Caco-2 (cell line): ENCODE measurements at regions not wholly inside any gene's neighbourhood (a gene's known extent, or its start where the extent isn't known, plus 50 kb on each side); places are given as distances from the start of the nearest gene placed in this dataset.

Source experiments
- BruUV-seq: library from RNA; stranded (reverse); fragments of 400-500 nt; replicated peaks from 2 replicates; lab custom pipeline; 2021; lab: Mats Ljungman, UMichigan
- CTCF ChIA-PET: fragments of 300-600 bp; sonication (Branson Sonifier 250); formaldehyde crosslinking; loops from one replicate; lab custom pipeline; 2022; ENCODE audit warnings: antibody characterized with exemption; lab: Charles Lee
- POLR2A ChIA-PET: fragments of 300-600 bp; sonication (Branson Sonifier 250); formaldehyde crosslinking; loops from one replicate; lab custom pipeline; 2022; ENCODE audit warnings: antibody characterized with exemption; lab: Charles Lee
- DNase-seq, 2 experiments: peaks; one replicate each; pipeline versions ENCODE4 v3.0.0 to v3.0.0-alpha.2; 2020 to 2022
- H3K27me3 ChIP-seq: replicated peaks from 2 replicates; pipeline ENCODE4 v1.6.0; 2011; ENCODE audit warnings: low read length; ENCODE audit not compliant: control insufficient read depth, insufficient read depth
- H3K36me3 ChIP-seq: 2 replicates; pipeline ENCODE4 v1.5.1; 2011; ENCODE audit warnings: low read length; ENCODE audit not compliant: control insufficient read depth, insufficient read depth
- H3K4me1 ChIP-seq: fragments of 250-450 bp; sonication (Bioruptor Pico); 2 replicates; pipeline ENCODE4 v1.5.1; 2020; ENCODE audit warnings: mild to moderate bottlenecking
- H3K4me3 ChIP-seq: 2 replicates; pipeline ENCODE4 v1.5.1; 2011; ENCODE audit warnings: low read depth, mild to moderate bottlenecking, control low read depth, low read length
- H3K9me3 ChIP-seq: fragments of 250-450 bp; sonication (Bioruptor Pico); 2 replicates; pipeline ENCODE4 v1.5.1; 2020; ENCODE audit warnings: mild to moderate bottlenecking, moderate library complexity
- H3K27ac Mint-ChIP-seq: one replicate; pipeline ENCODE4 v1.8.0; 2022; ENCODE audit warnings: mixed read lengths; ENCODE audit not compliant: unreplicated experiment
- H3K27me3 Mint-ChIP-seq: one replicate; pipeline ENCODE4 v1.8.0; 2022; ENCODE audit warnings: mixed read lengths; ENCODE audit not compliant: insufficient read depth, unreplicated experiment
- H3K36me3 Mint-ChIP-seq: one replicate; pipeline ENCODE4 v1.8.0; 2022; ENCODE audit warnings: mild to moderate bottlenecking, mixed read lengths; ENCODE audit not compliant: insufficient read depth, unreplicated experiment
- H3K4me1 Mint-ChIP-seq: one replicate; pipeline ENCODE4 v1.8.0; 2022; ENCODE audit warnings: low read depth, mixed read lengths; ENCODE audit not compliant: unreplicated experiment
- H3K4me3 Mint-ChIP-seq: one replicate; pipeline ENCODE4 v1.8.0; 2022; ENCODE audit warnings: mild to moderate bottlenecking, moderate library complexity, mixed read lengths; ENCODE audit not compliant: unreplicated experiment
- H3K9me3 Mint-ChIP-seq: one replicate; pipeline ENCODE4 v1.8.0; 2022; ENCODE audit warnings: mixed read lengths; ENCODE audit not compliant: unreplicated experiment
- CTCF ChIP-seq, 2 experiments: fragments of 200-600 bp in 1 of 2; IDR thresholded peaks; 1 replicate in 1 of 2; 2 replicates in 1 of 2; pipeline versions ENCODE4 v1.5.1 to v1.8.0; 2011 to 2022; ENCODE audit warnings: antibody characterized with exemption in 1 of 2, control low read depth in 1 of 2, inconsistent platforms in 1 of 2, low read depth in 1 of 2, low read length in 1 of 2, mild to moderate bottlenecking in 1 of 2, moderate library complexity in 1 of 2; ENCODE audit not compliant: insufficient read depth in 1 of 2, severe bottlenecking in 1 of 2, unreplicated experiment in 1 of 2
- intact Hi-C: fragments of 100-400 bp; cut with micrococcal nuclease; formaldehyde crosslinking; loops from one replicate; pipeline ENCODE4 v1.10.0; 2022; ENCODE audit not compliant: unreplicated experiment

DNA sequence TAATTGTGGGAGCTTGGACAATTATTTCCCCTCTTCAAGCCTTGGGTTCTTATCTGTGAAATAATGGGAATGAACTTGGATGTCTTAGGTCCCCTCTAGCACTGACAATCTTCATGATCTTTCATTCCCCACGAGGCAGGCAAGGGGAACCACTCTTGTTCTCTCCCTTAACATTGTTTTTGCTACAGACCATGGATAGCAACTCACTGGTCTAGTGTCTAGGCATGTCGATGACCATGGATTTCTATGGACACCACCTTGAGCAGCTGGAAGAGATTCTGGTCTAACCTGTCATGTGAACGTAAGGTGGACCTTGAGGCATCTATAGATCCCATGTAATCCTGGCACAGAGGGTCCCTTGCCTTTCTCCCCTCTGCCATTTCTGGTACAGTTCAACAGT is 104.1 kb upstream of the DHX15 start:
- BruUV-seq, result no TSS peak
- DNase-seq, result no peak
- no peaks in the 10 kb centered on the region for H3K27me3 Mint-ChIP-seq
- peaks cover 27% of the 10 kb centered on the region for H3K4me1 Mint-ChIP-seq
- no peaks in the 10 kb centered on the region for H3K9me3 Mint-ChIP-seq
- intact Hi-C loops, result loop anchor here (5.0 kb wide), 1 partner anchor 106 kb away; the partner anchor contains the start of gene DHX15
- H3K4me1 ChIP-seq, result peaks cover 6% of the 10 kb centered on the region
- peaks cover 6% of the 10 kb centered on the region for H3K36me3 Mint-ChIP-seq
- no peaks in the 10 kb centered on the region for H3K27me3 ChIP-seq
- H3K9me3 ChIP-seq, result no peaks in the 10 kb centered on the region
- no peak overlapping the region for H3K27ac Mint-ChIP-seq
- H3K4me3 Mint-ChIP-seq, result no peak overlapping the region
- ChIA-PET CTCF (interaction anchor here (1.1 kb wide), 1 partner anchor 91 kb away, joined by 4 read pairs; no protein-coding TSS in a partner anchor), POLR2A (no interaction called here)
- H3K36me3 ChIP-seq, result no peaks in the 10 kb centered on the region
- H3K4me3 ChIP-seq, result no peak overlapping the region
- TF ChIP-seq CTCF (IDR thresholded peaks at IDR 0.05; ENCODE audit: insufficient read depth in 1 of 2, low read depth in 1 of 2, low read length in 1 of 2, severe bottlenecking in 1 of 2, unreplicated experiment in 1 of 2), result no peak

GRCh38 chr4:24689212-24689611 is 104.9 kb upstream of the DHX15 start:
- Mint-ChIP-seq H3K4me3 (no peak overlapping the region), H3K27me3 (no peaks in the 10 kb centered on the region), H3K9me3 (no peaks in the 10 kb centered on the region), H3K27ac (no peak overlapping the region), H3K36me3 (peaks cover 6% of the 10 kb centered on the region), H3K4me1 (peaks cover 27% of the 10 kb centered on the region)
- intact Hi-C loops, result loop anchor here (5.0 kb wide), 1 partner anchor 107 kb away; the partner anchor contains the start of gene DHX15
- peaks cover 6% of the 10 kb centered on the region for H3K4me1 ChIP-seq
- no peak for DNase-seq
- no peaks in the 10 kb centered on the region for H3K27me3 ChIP-seq
- POLR2A ChIA-PET, result no interaction called here
- CTCF ChIA-PET, result no interaction called here
- no peak for TF ChIP-seq CTCF (IDR thresholded peaks at IDR 0.05; ENCODE audit: insufficient read depth in 1 of 2, low read depth in 1 of 2, low read length in 1 of 2, severe bottlenecking in 1 of 2, unreplicated experiment in 1 of 2)
- no peaks in the 10 kb centered on the region for H3K36me3 ChIP-seq
- BruUV-seq, result no TSS peak
- H3K4me3 ChIP-seq, result no peak overlapping the region
- no peaks in the 10 kb centered on the region for H3K9me3 ChIP-seq

DNA sequence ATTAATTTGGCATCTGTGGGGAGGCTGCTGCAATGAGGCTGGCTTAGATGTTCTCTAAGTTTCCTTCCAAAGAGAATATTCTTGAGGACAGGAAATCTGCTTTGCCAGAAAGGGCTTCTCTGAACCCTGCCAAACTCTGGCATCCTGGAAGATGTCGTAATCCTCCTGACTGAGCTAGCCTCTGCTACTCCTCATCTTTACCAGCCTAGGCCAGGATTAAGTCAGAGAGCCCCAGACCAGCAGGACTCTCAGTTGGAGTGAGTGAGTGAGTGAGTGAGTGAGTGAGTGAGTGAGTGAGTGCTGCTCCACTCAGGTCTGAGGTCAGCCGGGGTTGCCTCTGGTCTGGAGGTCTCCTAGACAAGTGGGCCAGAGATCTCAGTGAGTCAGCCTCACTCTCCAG is 104.9 kb upstream of the SOD3 start:
- no peak for TF ChIP-seq CTCF (IDR thresholded peaks at IDR 0.05; ENCODE audit: insufficient read depth in 1 of 2, low read depth in 1 of 2, low read length in 1 of 2, severe bottlenecking in 1 of 2, unreplicated experiment in 1 of 2)
- ChIA-PET POLR2A (no interaction called here), CTCF (no interaction called here)
- Mint-ChIP-seq H3K9me3 (no peaks in the 10 kb centered on the region), H3K27me3 (no peaks in the 10 kb centered on the region), H3K36me3 (peaks cover 6% of the 10 kb centered on the region), H3K4me3 (no peak overlapping the region), H3K4me1 (peaks cover 25% of the 10 kb centered on the region), H3K27ac (no peak overlapping the region)
- no TSS peak for BruUV-seq
- DNase-seq, result no peak
- Histone ChIP-seq H3K4me1 (peaks cover 6% of the 10 kb centered on the region), H3K27me3 (no peaks in the 10 kb centered on the region), H3K4me3 (no peak overlapping the region), H3K9me3 (no peaks in the 10 kb centered on the region), H3K36me3 (no peaks in the 10 kb centered on the region)
- intact Hi-C loops, result no loop called here
